ENCODE measurements at regions not wholly inside any gene's neighbourhood (a gene's known extent, or its start where the extent isn't known, plus 50 kb on each side); places are given as distances from the start of the nearest gene placed in this dataset.

DNA sequence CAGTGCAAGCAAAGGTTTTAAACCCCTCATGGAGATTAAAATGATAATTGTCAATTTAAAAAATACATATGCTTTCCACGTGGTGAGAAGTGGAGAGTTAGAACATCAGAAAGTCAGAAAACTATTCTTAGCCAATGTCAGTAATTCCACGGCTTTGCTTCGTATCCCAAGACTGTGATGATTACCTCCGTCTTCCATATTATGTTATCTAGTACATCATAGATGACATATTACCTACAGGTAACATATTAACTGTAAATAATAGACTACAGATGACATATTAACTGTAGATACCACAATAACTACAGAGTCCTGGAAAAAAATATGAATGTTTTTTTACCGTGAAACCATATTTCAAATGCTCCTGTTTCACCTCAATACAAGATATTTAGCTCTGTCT is 579.4 kb upstream of the PFKP start:
- H3K27me3 Mint-ChIP-seq: peaks cover 3% of the 10 kb centered on the region
- no peaks in the 10 kb centered on the region for H3K4me1 Mint-ChIP-seq
- no peak overlapping the region for H3K4me3 Mint-ChIP-seq
- no peaks in the 10 kb centered on the region for H3K36me3 Mint-ChIP-seq
- H3K27ac Mint-ChIP-seq: no peak overlapping the region
- H3K9me3 Mint-ChIP-seq: no peaks in the 10 kb centered on the region

DNA sequence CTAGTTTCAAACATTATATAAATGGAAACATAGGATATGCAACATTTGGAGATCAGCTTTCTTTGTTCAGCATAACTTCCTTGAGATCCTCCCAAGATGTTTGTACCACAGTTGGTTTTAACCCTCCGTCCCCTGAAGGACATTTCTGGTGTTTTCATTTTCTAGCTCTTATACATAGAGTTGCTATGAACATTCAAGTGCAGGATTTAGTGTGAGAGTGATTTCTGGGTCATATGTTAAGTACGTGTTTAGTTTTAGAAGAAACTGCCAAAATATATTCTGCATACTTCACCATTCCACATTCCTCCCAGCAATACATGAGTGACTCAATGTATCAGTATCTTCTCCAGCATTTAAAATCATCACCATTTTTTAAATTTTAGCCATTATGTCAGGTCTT is 588.7 kb upstream of the PFKP start:
- no peaks in the 10 kb centered on the region for H3K36me3 Mint-ChIP-seq

DNA sequence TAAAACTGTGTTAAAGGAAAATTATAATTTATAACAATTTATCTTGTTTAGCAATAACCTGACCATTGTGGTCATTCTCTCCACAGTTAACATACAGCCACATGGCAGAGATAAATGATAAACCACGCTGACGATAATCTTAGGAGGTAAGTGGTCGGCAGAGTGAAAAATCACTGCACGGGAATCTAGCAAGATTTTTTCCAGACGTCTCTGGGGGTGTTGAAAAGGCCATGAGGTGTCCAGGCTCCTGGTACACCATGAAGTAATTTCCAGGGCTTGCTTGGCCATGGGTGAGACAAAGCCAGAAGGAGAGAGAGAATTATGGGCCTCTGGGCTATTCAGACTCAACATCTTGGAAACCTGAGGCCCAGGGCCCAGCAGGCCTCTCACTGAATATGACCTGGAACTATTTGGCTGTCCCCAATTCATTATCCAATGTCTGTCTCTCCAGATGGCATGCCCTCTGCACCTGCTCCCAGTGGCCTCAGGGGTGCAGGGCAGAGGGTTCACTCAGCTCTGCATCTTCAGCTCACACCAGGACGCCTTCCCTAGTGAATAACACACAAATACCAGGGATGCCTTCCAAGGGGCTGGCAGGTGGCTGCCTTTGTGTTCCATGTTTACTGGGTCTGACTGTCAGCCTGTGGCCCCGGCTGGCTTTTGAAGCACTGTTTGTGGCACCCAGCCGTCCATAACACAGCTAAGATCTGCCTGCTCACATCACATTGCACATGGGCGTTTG is 590.4 kb upstream of the PFKP start:
- no peaks in the 10 kb centered on the region for H3K4me1 Mint-ChIP-seq
- no peak overlapping the region for H3K27ac Mint-ChIP-seq
- H3K27me3 Mint-ChIP-seq: no peaks in the 10 kb centered on the region
- peaks cover 17% of the 10 kb centered on the region for H3K9me3 Mint-ChIP-seq
- peaks cover 2% of the 10 kb centered on the region for H3K36me3 Mint-ChIP-seq
- no peak overlapping the region for H3K4me3 Mint-ChIP-seq

More for the DNA sequence above, 588.7 kb upstream of the PFKP start:
- no peak overlapping the region for H3K4me3 Mint-ChIP-seq
- no peaks in the 10 kb centered on the region for H3K4me1 Mint-ChIP-seq
- no peaks in the 10 kb centered on the region for H3K27me3 Mint-ChIP-seq
- no peak overlapping the region for H3K27ac Mint-ChIP-seq
- H3K9me3 Mint-ChIP-seq: peaks cover 12% of the 10 kb centered on the region

DNA sequence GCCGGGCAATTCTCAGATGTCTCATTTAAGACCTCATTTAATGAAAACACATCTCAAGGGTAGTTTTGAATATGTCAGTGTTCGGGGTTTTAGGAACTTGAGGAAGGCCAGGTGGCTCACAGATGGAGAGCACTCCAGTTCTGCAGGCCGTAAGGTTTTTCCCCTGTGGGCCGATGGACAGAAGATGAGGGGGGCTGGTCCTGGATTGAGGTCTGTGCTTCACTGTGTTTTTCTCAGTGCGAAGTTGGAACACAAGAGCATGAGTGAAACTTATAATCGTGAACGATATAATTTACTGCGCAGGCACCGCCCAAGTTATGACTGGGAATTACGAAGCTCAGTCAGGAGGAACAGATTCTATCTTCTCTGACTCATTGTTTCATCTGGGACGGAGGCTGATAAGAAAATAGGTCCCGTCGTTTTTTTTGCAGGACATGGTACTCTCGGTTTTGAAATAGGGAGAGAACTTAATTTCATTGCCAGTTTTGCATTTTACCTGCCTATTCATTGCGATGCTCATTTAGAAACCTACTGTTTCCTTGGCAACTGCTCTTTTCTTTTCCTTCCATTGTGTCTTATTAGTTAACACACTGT is 591.0 kb upstream of the PFKP start:
- Mint-ChIP-seq H3K4me3 (no peak overlapping the region), H3K9me3 (peaks cover 14% of the 10 kb centered on the region), H3K4me1 (no peaks in the 10 kb centered on the region), H3K27ac (no peak overlapping the region), H3K27me3 (peaks cover 2% of the 10 kb centered on the region), H3K36me3 (peaks cover 2% of the 10 kb centered on the region)

DNA sequence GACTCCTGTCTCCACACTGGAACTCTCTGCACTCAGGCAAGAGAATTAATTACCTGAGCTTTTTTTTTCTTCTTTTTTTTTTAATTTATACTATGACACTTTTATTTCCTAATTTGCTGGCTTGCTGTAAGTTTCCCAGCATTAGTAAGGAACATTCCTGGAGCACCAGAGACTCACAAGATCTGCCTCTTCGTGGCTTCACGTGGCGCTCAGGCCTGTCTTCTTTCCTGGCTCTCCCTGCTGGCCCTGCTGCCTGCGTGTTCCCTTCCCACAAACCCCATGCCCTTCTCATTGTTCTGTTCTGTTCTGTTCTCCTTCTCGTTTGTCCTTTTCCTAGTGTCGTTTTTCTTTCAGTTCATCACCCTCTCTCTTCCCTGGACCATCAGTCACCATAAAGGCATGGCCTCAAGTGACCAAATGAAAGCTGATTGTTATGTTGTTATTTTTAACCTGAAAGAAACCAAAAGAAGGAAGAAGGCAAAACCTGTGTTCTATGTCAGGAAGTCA is 591.6 kb upstream of the PFKP start:
- Mint-ChIP-seq H3K36me3 (peaks cover 2% of the 10 kb centered on the region), H3K4me3 (no peak overlapping the region), H3K4me1 (no peaks in the 10 kb centered on the region), H3K27ac (no peak overlapping the region), H3K27me3 (peaks cover 2% of the 10 kb centered on the region), H3K9me3 (peaks cover 9% of the 10 kb centered on the region)

DNA sequence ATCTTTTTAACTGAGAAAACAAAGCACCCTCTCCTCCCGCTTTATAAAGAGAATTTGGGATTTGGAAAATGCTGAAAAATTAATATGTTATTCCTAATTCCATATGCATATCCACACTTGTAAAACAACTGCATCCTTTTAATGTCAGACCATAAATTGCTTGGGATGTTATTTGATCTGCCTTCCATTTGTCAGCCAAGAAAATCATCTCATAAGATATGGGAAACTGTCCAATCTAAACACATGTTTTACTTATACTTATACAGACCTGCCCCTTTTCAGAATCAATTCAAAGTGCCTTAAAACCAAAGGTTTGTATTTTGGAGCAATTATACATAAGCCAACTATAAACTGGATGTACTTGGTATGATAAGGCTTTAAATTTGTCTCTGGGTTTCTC is 595.5 kb upstream of the PFKP start:
- peaks cover 7% of the 10 kb centered on the region for H3K27me3 Mint-ChIP-seq
- no peak overlapping the region for H3K27ac Mint-ChIP-seq
- H3K4me3 Mint-ChIP-seq: no peak overlapping the region
- peaks cover 9% of the 10 kb centered on the region for H3K9me3 Mint-ChIP-seq
- H3K4me1 Mint-ChIP-seq: no peaks in the 10 kb centered on the region
- H3K36me3 Mint-ChIP-seq: peaks cover 2% of the 10 kb centered on the region

DNA sequence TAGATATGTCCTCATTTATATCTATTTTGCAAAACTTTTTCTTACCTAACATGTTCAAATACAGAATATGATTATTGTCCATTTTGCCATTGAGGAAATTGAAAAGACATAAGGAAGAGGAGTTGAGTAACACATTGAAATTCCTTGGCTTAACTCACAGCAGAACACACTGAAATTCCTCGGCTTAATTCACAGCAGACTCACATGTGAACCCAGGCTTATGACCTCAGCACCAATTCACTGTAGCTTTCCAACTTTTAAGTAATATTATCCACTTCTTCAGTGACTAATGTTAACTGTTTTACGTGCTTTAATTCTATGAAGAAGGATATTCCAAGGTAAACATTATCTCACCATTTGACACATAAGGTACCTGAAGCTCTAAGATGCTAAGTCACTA is 597.5 kb upstream of the PFKP start:
- Mint-ChIP-seq H3K27ac (no peak overlapping the region), H3K4me3 (no peak overlapping the region), H3K9me3 (peaks cover 22% of the 10 kb centered on the region)

DNA sequence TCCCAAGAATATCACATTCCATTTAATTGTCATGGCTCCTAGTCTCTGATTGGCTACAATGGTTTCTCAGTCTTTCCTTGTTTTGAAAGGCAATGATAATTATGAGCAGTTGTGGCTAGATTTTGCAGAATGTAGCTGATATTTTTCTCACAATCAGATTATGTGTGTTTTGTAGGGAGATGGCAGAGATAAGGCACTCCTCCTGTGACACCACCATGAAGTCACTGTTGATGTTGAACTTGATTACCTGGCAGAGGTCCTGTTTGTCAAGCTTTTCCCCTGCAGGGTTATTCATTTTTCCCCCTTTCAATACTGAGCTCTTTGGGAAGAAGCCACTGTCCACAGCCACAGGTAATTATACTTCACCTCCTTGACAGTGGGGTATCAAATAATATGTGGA is 602.9 kb upstream of the PFKP start:
- Mint-ChIP-seq H3K27ac (no peak overlapping the region), H3K9me3 (peaks cover 30% of the 10 kb centered on the region), H3K27me3 (peaks cover 20% of the 10 kb centered on the region), H3K4me3 (no peak overlapping the region), H3K4me1 (no peaks in the 10 kb centered on the region), H3K36me3 (no peaks in the 10 kb centered on the region)

More for the DNA sequence above, 597.5 kb upstream of the PFKP start:
- Mint-ChIP-seq H3K4me1 (no peaks in the 10 kb centered on the region), H3K27me3 (peaks cover 13% of the 10 kb centered on the region), H3K36me3 (peaks cover 2% of the 10 kb centered on the region)

DNA sequence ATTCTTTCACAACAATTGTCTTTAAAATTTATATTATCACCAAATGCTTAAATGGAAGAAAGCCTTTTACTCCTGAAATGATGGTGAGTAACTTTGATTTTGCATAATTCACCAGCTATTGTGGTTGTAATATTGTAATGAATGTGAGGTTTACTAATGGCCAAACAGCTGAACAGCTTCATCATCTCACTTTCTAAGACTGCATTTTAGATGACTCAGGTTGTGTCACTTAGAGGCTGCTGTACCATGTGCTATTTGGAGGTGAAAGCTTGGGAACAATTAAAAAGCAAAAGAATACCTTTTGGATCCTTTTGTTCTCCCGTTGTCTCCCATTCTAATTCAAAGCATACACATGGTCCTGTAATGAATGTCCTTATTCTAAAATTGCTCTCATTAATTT is 604.0 kb upstream of the PFKP start:
- H3K4me3 Mint-ChIP-seq: no peak overlapping the region

DNA sequence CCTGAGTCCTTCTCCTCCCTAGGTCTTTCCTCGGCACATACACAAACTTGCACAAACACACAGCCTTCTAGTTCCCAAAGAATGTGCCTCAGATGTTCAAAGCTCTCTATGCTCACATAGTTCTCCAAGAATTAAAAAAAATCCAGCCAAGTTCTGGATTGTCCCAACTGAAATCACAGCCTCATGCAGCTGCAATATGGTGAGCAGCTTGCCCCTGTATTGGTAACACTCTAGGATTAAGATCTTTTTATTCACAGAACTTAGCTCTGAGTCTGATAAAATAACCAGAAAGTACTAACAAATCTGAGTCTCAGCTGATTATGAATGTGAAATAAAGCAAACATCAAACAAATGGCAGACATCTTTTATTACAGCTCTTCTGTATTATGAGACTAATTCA is 604.8 kb upstream of the PFKP start:
- Mint-ChIP-seq H3K36me3 (no peaks in the 10 kb centered on the region), H3K9me3 (peaks cover 30% of the 10 kb centered on the region), H3K27ac (no peak overlapping the region), H3K27me3 (peaks cover 14% of the 10 kb centered on the region), H3K4me1 (no peaks in the 10 kb centered on the region), H3K4me3 (no peak overlapping the region)

More for the DNA sequence above, 604.0 kb upstream of the PFKP start:
- H3K36me3 Mint-ChIP-seq: no peaks in the 10 kb centered on the region
- peaks cover 30% of the 10 kb centered on the region for H3K9me3 Mint-ChIP-seq
- H3K4me1 Mint-ChIP-seq: no peaks in the 10 kb centered on the region
- H3K27ac Mint-ChIP-seq: no peak overlapping the region
- peaks cover 16% of the 10 kb centered on the region for H3K27me3 Mint-ChIP-seq

DNA sequence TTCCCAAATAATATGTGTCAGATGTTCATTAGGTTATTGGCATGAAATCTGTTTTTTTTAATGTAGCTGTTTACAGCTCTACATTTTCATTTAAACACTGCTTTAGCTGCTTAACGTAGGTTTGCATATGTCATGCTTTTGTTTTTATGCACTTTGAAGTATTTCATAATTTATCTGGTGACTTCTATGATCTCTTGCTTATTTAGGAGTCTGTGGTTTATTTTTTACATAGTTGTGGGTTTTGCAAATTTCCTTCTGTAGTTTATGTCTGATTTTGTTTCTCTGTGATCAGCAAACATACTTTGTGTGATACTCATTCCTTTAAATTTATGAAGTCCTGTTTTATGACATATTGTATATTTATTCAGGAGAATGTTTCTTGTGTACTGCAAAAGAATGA is 606.5 kb upstream of the PFKP start:
- Mint-ChIP-seq H3K27me3 (peaks cover 14% of the 10 kb centered on the region), H3K9me3 (peaks cover 27% of the 10 kb centered on the region), H3K4me1 (no peaks in the 10 kb centered on the region), H3K36me3 (no peaks in the 10 kb centered on the region), H3K4me3 (no peak overlapping the region), H3K27ac (no peak overlapping the region)

DNA sequence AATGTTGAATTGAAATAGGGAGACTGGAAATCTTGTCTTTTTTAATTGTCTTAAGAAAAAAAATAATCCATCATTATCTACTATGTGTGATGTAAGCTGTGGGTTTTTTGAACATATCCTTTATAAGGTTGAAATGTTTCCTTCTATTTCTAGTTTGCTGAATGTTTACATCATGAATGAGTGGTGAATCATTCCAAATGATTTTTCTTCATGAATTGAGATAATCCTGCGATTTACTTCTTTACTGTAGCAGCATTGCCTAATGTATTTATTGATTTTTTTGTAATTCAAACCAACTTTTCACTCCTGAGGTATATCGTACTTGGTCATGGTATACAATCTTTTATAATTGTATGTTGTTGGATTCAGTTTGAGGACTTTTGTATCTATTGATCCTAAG is 607.6 kb upstream of the PFKP start:
- Mint-ChIP-seq H3K27me3 (peaks cover 10% of the 10 kb centered on the region), H3K4me3 (no peak overlapping the region), H3K9me3 (peaks cover 17% of the 10 kb centered on the region), H3K36me3 (no peaks in the 10 kb centered on the region), H3K4me1 (no peaks in the 10 kb centered on the region), H3K27ac (no peak overlapping the region)

DNA sequence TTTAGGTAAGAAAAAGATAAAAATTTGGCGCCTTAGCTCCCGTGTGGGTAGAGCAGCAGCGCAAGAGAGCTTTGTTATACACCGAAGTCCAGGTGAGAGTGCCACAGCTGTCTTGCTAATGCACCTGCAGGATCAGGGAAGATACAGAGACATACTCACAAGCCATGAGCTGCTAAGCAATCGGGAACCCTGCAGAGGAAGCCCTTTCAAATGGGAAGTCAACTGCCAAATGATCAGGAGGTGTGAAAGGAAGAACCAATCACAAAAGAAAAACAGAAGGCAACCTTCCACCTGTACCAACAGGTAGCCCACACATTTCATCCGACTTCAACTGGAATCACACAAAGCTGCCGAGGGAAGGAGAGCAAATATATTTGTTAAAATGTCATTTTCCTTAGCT is 610.5 kb upstream of the PFKP start:
- H3K4me1 Mint-ChIP-seq: no peaks in the 10 kb centered on the region
- no peaks in the 10 kb centered on the region for H3K36me3 Mint-ChIP-seq
- H3K27ac Mint-ChIP-seq: no peak overlapping the region
- no peak overlapping the region for H3K4me3 Mint-ChIP-seq
- peaks cover 13% of the 10 kb centered on the region for H3K9me3 Mint-ChIP-seq
- peaks cover 5% of the 10 kb centered on the region for H3K27me3 Mint-ChIP-seq

DNA sequence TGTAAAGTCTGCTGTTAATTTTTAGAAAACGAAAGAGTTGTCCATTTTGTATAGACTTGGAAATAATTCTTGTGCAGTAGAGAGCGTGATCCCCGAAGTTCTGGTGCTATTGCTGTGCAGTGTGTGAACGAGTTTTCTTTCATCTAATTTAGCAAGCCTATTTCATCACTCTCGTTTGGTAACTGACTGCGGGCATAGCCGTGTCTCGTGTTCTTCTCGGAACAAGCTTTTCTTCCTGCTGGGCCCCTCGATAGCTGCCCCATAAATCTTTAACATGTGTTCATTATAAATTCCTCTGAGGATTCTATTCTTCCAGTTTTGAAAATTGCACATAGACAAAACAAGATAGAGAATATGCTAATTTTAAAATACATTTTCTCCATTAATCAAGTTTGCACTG is 622.0 kb upstream of the PFKP start:
- H3K9me3 Mint-ChIP-seq: no peaks in the 10 kb centered on the region
- no peak overlapping the region for H3K4me3 Mint-ChIP-seq
- no peaks in the 10 kb centered on the region for H3K4me1 Mint-ChIP-seq
- peaks cover 5% of the 10 kb centered on the region for H3K27me3 Mint-ChIP-seq
- H3K27ac Mint-ChIP-seq: no peak overlapping the region
- H3K36me3 Mint-ChIP-seq: no peaks in the 10 kb centered on the region

DNA sequence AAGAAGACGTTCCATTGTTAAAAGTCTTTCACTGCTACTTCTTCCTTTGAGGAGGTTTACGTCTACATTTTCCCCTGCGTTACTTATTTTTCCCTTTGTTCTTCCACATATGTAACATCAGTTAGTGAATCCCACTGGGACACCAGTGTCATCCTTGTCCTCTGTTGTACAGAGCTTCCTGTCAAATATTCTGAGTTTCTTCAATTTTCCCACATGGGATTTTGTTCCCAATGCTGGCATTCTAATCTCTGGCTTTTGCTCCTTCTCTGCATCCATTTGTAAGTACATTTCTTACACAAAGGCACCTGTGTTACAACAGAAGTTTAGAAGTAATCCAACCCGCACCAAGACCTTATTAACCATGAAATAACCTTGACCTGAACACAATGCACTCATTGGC is 627.4 kb upstream of the PFKP start:
- Mint-ChIP-seq H3K9me3 (no peaks in the 10 kb centered on the region), H3K36me3 (no peaks in the 10 kb centered on the region), H3K27ac (no peak overlapping the region), H3K4me1 (no peaks in the 10 kb centered on the region), H3K4me3 (no peak overlapping the region), H3K27me3 (peaks cover 3% of the 10 kb centered on the region)

DNA sequence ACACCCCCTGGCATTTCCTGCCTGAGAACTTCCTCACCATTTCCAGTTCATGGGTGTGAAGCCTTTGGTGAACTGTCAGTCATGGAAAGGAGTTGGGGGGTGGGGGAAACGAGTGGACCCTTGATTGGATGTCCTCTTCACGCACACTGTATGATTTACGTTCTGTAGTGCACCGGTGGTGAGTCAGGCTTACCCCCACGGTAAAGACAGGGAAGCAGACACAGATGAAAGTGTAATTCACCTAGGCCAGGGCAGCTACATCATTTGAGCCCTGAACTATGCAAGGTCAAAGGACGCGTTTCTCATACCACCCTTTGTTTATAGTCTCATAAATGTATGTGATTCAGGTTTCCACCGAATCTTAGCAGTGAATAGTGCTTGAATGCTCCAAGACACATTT is 628.3 kb upstream of the PFKP start:
- H3K27me3 Mint-ChIP-seq: peaks cover 3% of the 10 kb centered on the region
- H3K36me3 Mint-ChIP-seq: no peaks in the 10 kb centered on the region
- H3K4me3 Mint-ChIP-seq: no peak overlapping the region
- H3K27ac Mint-ChIP-seq: no peak overlapping the region
- no peaks in the 10 kb centered on the region for H3K9me3 Mint-ChIP-seq
- H3K4me1 Mint-ChIP-seq: no peaks in the 10 kb centered on the region

All from activated naive CD4-positive, alpha-beta T cell treated with anti-CD3 and anti-CD28 coated beads, Interleukin-2, amount 50 U/mL, for 24 hours (primary cell).